GM19239 (cell line): ENCODE measurements at regions not wholly inside any gene's neighbourhood (a gene's known extent, or its start where the extent isn't known, plus 50 kb on each side); places are given as distances from the start of the nearest gene placed in this dataset.
"Not testable (repeated sequence)": the region's sequence is repeated elsewhere in the genome, so short reads cannot be mapped to it uniquely, and the experiment has no call there.

Source experiments
- DNase-seq: peaks from one replicate; pipeline ENCODE4 v3.0.0; 2011; ENCODE audit warnings: low spot score; ENCODE audit not compliant: insufficient read length
- FAIRE-seq: peaks from 2 replicates; lab custom pipeline; 2011; peaks lifted over from hg19 to GRCh38; lab: Jason Lieb, UNC

GRCh38 chr4:82104578-82104977, 269.2 kb downstream of the HNRNPD start:
- FAIRE-seq = no peak
- no peak for DNase-seq

- FAIRE-seq (no peak), DNase-seq (no peak)
Measured at GRCh38 chr4:82099928-82100579, 273.7 kb downstream of the HNRNPD start.

GRCh38 chr4:82097504-82097903, 276.3 kb downstream of the HNRNPD start:
- no peak for DNase-seq
- FAIRE-seq = no peak

GRCh38 chr4:82090717-82091116, 283.1 kb downstream of the HNRNPD start:
- DNase-seq = no peak
- no peak for FAIRE-seq

DNA sequence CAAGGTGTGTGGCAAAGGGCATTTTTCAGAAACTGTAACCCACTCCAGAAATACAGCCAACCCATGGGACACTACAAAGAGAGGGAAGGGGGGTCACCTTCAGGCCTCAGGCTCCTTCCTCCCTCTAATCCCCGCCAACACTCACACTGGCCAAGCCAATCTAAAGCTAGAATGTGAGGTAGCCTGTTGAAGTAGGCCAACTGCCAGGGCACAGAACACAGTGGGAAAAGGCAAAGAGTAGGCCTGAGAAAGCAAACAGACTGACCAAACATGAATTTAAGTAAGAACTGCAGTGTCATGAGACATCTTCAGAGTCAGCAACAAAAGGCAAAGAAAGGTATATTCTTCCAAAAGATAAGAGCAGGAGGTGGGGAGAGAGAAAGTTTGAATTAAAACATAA, 289.0 kb downstream of the HNRNPD start:
- no peak for DNase-seq
- FAIRE-seq = no peak

GRCh38 chr4:82077471-82077995, 296.3 kb downstream of the HNRNPD start:
- FAIRE-seq, DNase-seq: not testable (repeated sequence)

GRCh38 chr4:82076809-82077208, 297.0 kb downstream of the HNRNPD start:
- no peak for DNase-seq
- FAIRE-seq = no peak

- FAIRE-seq (no peak), DNase-seq (no peak)
Measured at GRCh38 chr4:82076359-82076758, 297.4 kb downstream of the HNRNPD start.

- FAIRE-seq = no peak
- no peak for DNase-seq
Measured at GRCh38 chr4:82071951-82072350, 301.8 kb downstream of the HNRNPD start.

- DNase-seq (no peak), FAIRE-seq (no peak)
Measured at GRCh38 chr4:82069883-82070638, 303.7 kb downstream of the HNRNPD start.

DNA sequence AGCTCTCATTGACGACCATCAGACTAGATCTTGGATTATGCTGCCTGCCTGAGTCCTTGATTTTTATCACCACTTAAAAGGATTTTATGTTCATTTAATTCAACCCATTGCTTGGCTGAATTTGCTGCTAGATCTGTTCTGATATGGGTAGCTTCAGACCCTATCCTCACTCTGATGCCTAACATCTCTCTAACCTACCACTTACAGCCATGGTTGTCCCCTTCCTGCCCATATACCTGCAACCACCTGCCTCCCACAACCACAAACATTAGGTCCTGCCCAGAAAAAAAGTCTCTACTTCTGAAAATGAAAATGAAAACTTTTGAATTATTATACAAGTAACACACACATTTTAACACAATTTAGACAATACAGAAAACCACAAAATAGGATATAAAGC, 310.8 kb downstream of the HNRNPD start:
- DNase-seq (no peak), FAIRE-seq (no peak)

GRCh38 chr4:82057990-82058544, 315.7 kb downstream of the HNRNPD start:
- FAIRE-seq = no peak
- DNase-seq = no peak

DNA sequence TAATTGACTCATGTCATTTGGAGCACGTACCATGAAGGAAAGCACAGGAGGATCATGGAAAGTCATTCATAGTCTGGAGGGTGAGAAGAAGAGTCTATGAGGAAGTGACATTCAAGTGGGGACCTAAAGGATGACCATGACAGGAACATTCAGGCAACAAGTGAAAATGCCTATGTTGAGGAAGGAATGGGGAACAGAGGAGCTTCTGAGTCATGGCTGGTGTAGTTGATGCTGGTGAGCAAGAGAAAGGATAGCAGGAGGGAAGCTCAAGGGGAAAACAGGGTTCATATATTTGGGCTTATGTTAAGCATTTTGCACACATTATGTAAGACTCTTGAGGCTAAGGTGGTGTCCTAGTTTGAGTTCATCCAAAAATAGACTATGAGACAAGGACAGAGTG, 318.6 kb downstream of the HNRNPD start:
- FAIRE-seq (no peak), DNase-seq (no peak)

DNA sequence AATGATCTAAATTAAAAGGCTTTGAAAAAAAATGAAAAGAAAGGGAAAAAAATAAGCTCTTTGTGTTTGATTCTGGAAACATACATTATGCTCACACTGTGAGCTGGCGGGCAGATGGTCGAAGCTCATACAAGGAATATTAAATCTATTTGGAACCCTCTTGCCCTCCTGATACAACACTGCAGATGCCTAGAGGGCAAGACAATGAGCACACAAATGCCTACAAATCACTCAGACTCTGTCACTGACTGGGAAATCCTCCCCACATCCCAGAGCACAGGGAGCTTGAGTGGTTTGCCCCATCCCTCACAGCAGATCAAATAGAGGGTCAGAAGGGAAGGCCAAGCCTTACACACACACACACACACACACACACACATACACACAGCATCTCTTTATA, 320.4 kb downstream of the HNRNPD start:
- FAIRE-seq (no peak), DNase-seq (no peak)

- FAIRE-seq = no peak
- no peak for DNase-seq
Measured at GRCh38 chr4:82050796-82051195, 323.0 kb downstream of the HNRNPD start.

DNA sequence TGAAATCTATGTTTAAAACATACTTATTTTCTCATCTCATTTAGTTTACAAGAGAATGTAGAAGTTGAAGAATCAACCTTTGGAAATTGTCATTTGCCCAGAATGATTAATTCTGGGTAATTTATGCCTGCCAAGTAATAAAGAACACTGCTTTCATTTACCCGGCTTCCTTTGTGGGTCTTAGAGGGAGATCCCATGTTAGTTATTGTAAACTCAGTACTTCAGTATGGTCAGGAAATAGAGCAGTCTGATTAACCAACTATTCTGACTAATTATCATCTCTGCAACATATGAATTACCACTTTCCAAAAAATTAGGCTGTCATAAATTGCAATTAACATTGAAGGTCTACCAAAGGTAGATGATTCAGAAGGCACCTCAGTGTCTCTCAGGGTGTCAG, 324.5 kb downstream of the HNRNPD start:
- DNase-seq (no peak), FAIRE-seq (no peak)

DNA sequence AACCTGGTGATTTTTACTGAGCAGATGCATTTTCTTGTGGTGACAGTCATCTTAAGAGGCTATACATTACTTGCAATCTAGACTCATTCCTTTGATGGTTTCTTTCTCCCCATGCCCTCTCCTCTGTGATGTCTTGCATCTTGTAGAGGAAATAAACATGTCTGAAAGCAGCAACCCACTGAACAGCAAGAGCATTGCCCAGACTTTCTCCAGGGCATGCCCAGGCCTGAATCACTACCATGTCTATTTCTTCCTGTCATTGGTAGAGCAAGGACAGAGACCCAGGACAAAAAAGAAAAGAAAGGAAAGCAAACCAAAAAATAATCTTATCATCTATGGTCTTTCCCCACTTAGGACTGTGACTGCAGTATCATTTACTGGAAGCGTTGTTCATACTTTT, 326.1 kb downstream of the HNRNPD start:
- DNase-seq = no peak
- FAIRE-seq = no peak

- DNase-seq (no peak), FAIRE-seq (no peak)
Measured at GRCh38 chr4:82046796-82047195, 327.0 kb downstream of the HNRNPD start.

DNA sequence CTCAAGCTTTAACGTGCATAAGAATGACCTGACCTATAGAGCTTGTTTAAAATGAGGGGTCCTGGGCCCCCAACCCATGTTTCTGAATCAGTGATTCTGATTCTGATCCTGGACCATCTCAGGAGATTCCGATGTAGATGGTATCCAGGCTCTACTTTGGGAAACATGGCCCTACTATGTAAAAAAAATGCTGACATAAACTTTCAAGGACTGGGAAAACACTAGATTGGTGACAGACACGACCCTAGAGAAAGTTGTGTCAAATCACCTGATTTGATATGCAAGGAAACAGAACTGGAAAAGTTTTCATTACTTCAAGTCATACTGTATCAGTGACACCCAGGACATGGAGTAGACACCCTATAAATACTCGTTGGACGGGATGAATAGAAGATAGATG, 328.5 kb downstream of the HNRNPD start:
- DNase-seq = no peak
- no peak for FAIRE-seq

GRCh38 chr4:82044141-82044993, 329.4 kb downstream of the HNRNPD start:
- FAIRE-seq = no peak
- DNase-seq = peak; percentile 9

DNA sequence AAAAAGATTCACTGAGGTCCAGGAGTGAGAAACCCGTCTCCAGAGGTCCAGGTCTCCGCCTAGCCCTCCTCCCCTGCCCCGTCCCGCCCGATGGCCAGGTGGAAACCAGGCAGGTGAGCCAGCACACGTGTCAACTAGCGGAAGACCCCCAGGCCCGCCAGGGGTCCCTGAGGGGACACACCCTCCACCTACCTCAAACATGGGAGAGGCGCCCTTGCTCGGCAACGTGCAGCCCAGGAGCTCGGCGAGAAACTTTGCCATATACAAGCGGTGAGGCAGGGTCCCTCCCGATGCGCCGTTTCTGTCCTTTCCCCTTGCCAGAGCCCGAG, 330.0 kb downstream of the HNRNPD start:
- FAIRE-seq (no peak), DNase-seq (no peak)
